ENCODE measurements at regions not wholly inside any gene's neighbourhood (a gene's known extent, or its start where the extent isn't known, plus 50 kb on each side); places are given as distances from the start of the nearest gene placed in this dataset.

GRCh38 chr4:19317377-19317776 is 934.3 kb upstream of the SLIT2 start:
- DNase-seq (ENCODE audit: low read depth in 2 of 2) = no peak

- no peak for DNase-seq (ENCODE audit: low read depth in 2 of 2)
Observed at GRCh38 chr4:19314116-19314515, 937.6 kb upstream of the SLIT2 start.

- no peak for DNase-seq (ENCODE audit: low read depth in 2 of 2)
Observed at GRCh38 chr4:19309378-19309777, 942.3 kb upstream of the SLIT2 start.

GRCh38 chr4:19304028-19304427 is 947.7 kb upstream of the SLIT2 start:
- DNase-seq (ENCODE audit: low read depth in 2 of 2) = no peak

- no peak for DNase-seq (ENCODE audit: low read depth in 2 of 2)
Observed at GRCh38 chr4:19301527-19301926, 950.2 kb upstream of the SLIT2 start.

GRCh38 chr4:19300213-19300612 is 951.5 kb upstream of the SLIT2 start:
- DNase-seq (ENCODE audit: low read depth in 2 of 2) = no peak

GRCh38 chr4:19298998-19299397 is 952.7 kb upstream of the SLIT2 start:
- DNase-seq (ENCODE audit: low read depth in 2 of 2) = no peak

- no peak for DNase-seq (ENCODE audit: low read depth in 2 of 2)
Observed at GRCh38 chr4:19293781-19294180, 957.9 kb upstream of the SLIT2 start.

- no peak for DNase-seq (ENCODE audit: low read depth in 2 of 2)
Observed at GRCh38 chr4:19293080-19293479, 958.6 kb upstream of the SLIT2 start.

- DNase-seq (ENCODE audit: low read depth in 2 of 2) = no peak
Observed at GRCh38 chr4:19286924-19287323, 964.8 kb upstream of the SLIT2 start.

GRCh38 chr4:19285146-19285545 is 966.6 kb upstream of the SLIT2 start:
- DNase-seq (ENCODE audit: low read depth in 2 of 2) = no peak

- DNase-seq (ENCODE audit: low read depth in 2 of 2) = no peak
Observed at GRCh38 chr4:19278665-19279064, 973.0 kb upstream of the SLIT2 start.

- DNase-seq (ENCODE audit: low read depth in 2 of 2) = no peak
Observed at GRCh38 chr4:19266566-19266965, 985.1 kb upstream of the SLIT2 start.

GRCh38 chr4:19262467-19262866 is 989.2 kb upstream of the SLIT2 start:
- no peak for DNase-seq (ENCODE audit: low read depth in 2 of 2)

- DNase-seq (ENCODE audit: low read depth in 2 of 2) = no peak
Observed at GRCh38 chr4:19260346-19260745, 991.4 kb upstream of the SLIT2 start.

- DNase-seq (ENCODE audit: low read depth in 2 of 2) = no peak
Observed at GRCh38 chr4:19259920-19260319, 991.8 kb upstream of the SLIT2 start.

- no peak for DNase-seq (ENCODE audit: low read depth in 2 of 2)
Observed at GRCh38 chr4:19256823-19257222, 994.9 kb upstream of the SLIT2 start.

- no peak for DNase-seq (ENCODE audit: low read depth in 2 of 2)
Observed at GRCh38 chr4:19254486-19254885, 997.2 kb upstream of the SLIT2 start.

- no peak for DNase-seq (ENCODE audit: low read depth in 2 of 2)
Observed at GRCh38 chr4:19248023-19248422, 1003.7 kb upstream of the SLIT2 start.

- no peak for DNase-seq (ENCODE audit: low read depth in 2 of 2)
Observed at GRCh38 chr4:19241895-19242294, 1009.8 kb upstream of the SLIT2 start.

GRCh38 chr4:19239565-19239964 is 1012.1 kb upstream of the SLIT2 start:
- DNase-seq (ENCODE audit: low read depth in 2 of 2) = no peak

- no peak for DNase-seq (ENCODE audit: low read depth in 2 of 2)
Observed at GRCh38 chr4:19236473-19236872, 1015.2 kb upstream of the SLIT2 start.

- no peak for DNase-seq (ENCODE audit: low read depth in 2 of 2)
Observed at GRCh38 chr4:19230906-19231545, 1020.7 kb upstream of the SLIT2 start.

- no peak for DNase-seq (ENCODE audit: low read depth in 2 of 2)
Observed at GRCh38 chr4:19227701-19228100, 1024.0 kb upstream of the SLIT2 start.

All from stimulated activated CD4-positive, alpha-beta T cell treated with anti-CD3 and anti-CD28 coated beads, Interleukin-1b, Interleukin-23, amount 100 ng/mL, for 4 hours (primary cell).